ENCODE measurements at regions not wholly inside any gene's neighbourhood (a gene's known extent, or its start where the extent isn't known, plus 50 kb on each side); places are given as distances from the start of the nearest gene placed in this dataset.

- no peak overlapping the region for H3K4me2 ChIP-seq (ENCODE audit: control insufficient read depth, extremely low read depth, insufficient read depth, low read depth, low read length)
- no peak for FAIRE-seq
- no peak overlapping the region for H3K27ac ChIP-seq (ENCODE audit: control insufficient read depth, insufficient read depth, low read length)
- TF ChIP-seq CTCF (optimal IDR thresholded peaks at IDR 0.05 in 1 of 3, IDR thresholded peaks at IDR 0.05 in 1 of 3, conservative IDR thresholded peaks at IDR 0.05 in 1 of 3; ENCODE audit: extremely low read depth in 1 of 3, insufficient read depth in 2 of 3, low read length in 3 of 3) (no peak), EZH2 (IDR thresholded peaks at IDR 0.05; ENCODE audit: low read length) (no peak)
- no peak overlapping the region for H2AFZ ChIP-seq (ENCODE audit: control insufficient read depth, low read length)
- no peaks in the 10 kb centered on the region for H3K36me3 ChIP-seq (ENCODE audit: control insufficient read depth in 2 of 2, extremely low read depth in 1 of 2, insufficient read depth in 2 of 2, low read length in 2 of 2)
- no peaks in the 10 kb centered on the region for H3K9me3 ChIP-seq (ENCODE audit: control insufficient read depth, low read depth, low read length)
- no peak for DNase-seq (ENCODE audit: low read depth, low spot score)
- no peaks in the 10 kb centered on the region for H3K27me3 ChIP-seq (ENCODE audit: control insufficient read depth, extremely low read depth, insufficient read depth, low read length)
- no peaks in the 10 kb centered on the region for H3K9me1 ChIP-seq (ENCODE audit: control insufficient read depth, extremely low read depth, insufficient read depth, low read length)
- no peaks in the 10 kb centered on the region for H3K79me2 ChIP-seq (ENCODE audit: control insufficient read depth, insufficient read depth, low read length)
- dilution Hi-C loops (cut with MboI; ENCODE audit: extremely low pct_ligation_motif_present, low sequenced_read_pairs) = no loop called here
- H3K9ac ChIP-seq (ENCODE audit: control insufficient read depth, extremely low read depth, insufficient read depth, low read length) = no peak overlapping the region
- H4K20me1 ChIP-seq (ENCODE audit: control insufficient read depth, extremely low read depth, insufficient read depth, low read length) = no peaks in the 10 kb centered on the region
- H3K4me3 ChIP-seq (ENCODE audit: control insufficient read depth in 2 of 3, extremely low read depth in 1 of 3, insufficient read depth in 2 of 3, low read depth in 1 of 3, low read length in 3 of 3) = no peak overlapping the region
- no peaks in the 10 kb centered on the region for H3K4me1 ChIP-seq (ENCODE audit: control insufficient read depth, extremely low read depth, insufficient read depth, low read length)
These were observed 159.9 kb downstream of the ZNF365 start for GRCh38 chr10:62534031-62534430.

DNA sequence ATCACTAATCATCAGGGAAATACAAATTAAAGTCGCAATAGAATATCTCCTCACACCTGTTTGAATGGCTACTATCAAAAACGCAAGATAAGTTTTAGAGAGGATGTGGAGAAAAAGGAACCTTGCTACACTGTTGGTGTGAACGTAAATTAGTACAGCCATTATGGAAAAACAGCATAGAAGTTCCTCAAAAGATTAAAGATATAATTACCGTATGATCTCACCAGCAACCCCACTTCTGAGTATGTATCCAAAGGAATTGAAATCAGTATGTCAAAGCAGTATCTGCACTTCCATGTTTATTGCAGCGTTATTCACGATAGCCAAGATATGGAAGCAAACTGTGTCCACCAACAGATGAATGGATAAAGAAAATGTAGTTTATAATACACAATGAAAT lies 164.4 kb downstream of the ZNF365 start:
- no peaks in the 10 kb centered on the region for H3K9me3 ChIP-seq (ENCODE audit: control insufficient read depth, low read depth, low read length)
- no peaks in the 10 kb centered on the region for H3K9me1 ChIP-seq (ENCODE audit: control insufficient read depth, extremely low read depth, insufficient read depth, low read length)
- no peak for DNase-seq (ENCODE audit: low read depth, low spot score)
- H3K4me2 ChIP-seq (ENCODE audit: control insufficient read depth, extremely low read depth, insufficient read depth, low read depth, low read length) = no peak overlapping the region
- H3K4me3 ChIP-seq (ENCODE audit: control insufficient read depth in 2 of 3, extremely low read depth in 1 of 3, insufficient read depth in 2 of 3, low read depth in 1 of 3, low read length in 3 of 3) = no peak overlapping the region
- H3K27me3 ChIP-seq (ENCODE audit: control insufficient read depth, extremely low read depth, insufficient read depth, low read length) = no peaks in the 10 kb centered on the region
- dilution Hi-C loops (cut with MboI; ENCODE audit: extremely low pct_ligation_motif_present, low sequenced_read_pairs) = no loop called here
- no peaks in the 10 kb centered on the region for H3K4me1 ChIP-seq (ENCODE audit: control insufficient read depth, extremely low read depth, insufficient read depth, low read length)
- no peak overlapping the region for H3K9ac ChIP-seq (ENCODE audit: control insufficient read depth, extremely low read depth, insufficient read depth, low read length)
- H3K36me3 ChIP-seq (ENCODE audit: control insufficient read depth in 2 of 2, extremely low read depth in 1 of 2, insufficient read depth in 2 of 2, low read length in 2 of 2) = no peaks in the 10 kb centered on the region
- no peaks in the 10 kb centered on the region for H4K20me1 ChIP-seq (ENCODE audit: control insufficient read depth, extremely low read depth, insufficient read depth, low read length)
- no peaks in the 10 kb centered on the region for H3K79me2 ChIP-seq (ENCODE audit: control insufficient read depth, insufficient read depth, low read length)
- no peak for TF ChIP-seq EZH2 (IDR thresholded peaks at IDR 0.05; ENCODE audit: low read length)
- no peak for TF ChIP-seq CTCF (optimal IDR thresholded peaks at IDR 0.05 in 1 of 3, IDR thresholded peaks at IDR 0.05 in 1 of 3, conservative IDR thresholded peaks at IDR 0.05 in 1 of 3; ENCODE audit: extremely low read depth in 1 of 3, insufficient read depth in 2 of 3, low read length in 3 of 3)
- no peak for FAIRE-seq
- no peak overlapping the region for H2AFZ ChIP-seq (ENCODE audit: control insufficient read depth, low read length)
- H3K27ac ChIP-seq (ENCODE audit: control insufficient read depth, insufficient read depth, low read length) = no peak overlapping the region
